ENCODE measurements at regions not wholly inside any gene's neighbourhood (a gene's known extent, or its start where the extent isn't known, plus 50 kb on each side); places are given as distances from the start of the nearest gene placed in this dataset.

DNA sequence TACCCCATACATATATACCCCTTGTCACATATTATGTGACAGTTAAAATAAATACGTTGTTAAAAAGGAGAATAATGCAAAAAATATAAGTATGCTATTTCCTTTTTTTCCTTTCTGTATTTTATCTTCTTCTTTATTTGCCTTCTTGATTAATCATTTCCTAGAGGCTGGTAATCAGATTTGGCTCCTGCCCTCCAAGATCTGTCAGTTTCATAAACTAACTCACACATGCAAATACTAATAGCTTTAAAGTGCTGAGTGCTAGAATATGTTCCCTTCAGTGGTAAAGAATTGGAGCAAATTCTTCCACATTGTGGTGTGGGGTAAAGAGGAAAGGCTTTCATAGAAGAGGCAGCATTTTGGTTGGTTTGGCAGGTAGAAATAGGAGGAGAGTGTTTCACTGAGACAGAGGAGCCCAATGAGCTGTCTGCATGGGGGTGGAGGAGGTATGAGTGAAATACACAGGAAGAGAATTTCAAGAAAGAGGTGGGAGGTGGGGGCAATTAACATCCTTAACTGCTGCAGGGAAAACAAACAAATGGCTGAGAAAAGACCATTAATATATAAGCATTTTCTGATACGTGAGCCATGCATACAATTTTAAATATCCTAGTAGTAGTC is 523.9 kb downstream of the BMP2 start:
- TF ChIP-seq, protein P1, sequence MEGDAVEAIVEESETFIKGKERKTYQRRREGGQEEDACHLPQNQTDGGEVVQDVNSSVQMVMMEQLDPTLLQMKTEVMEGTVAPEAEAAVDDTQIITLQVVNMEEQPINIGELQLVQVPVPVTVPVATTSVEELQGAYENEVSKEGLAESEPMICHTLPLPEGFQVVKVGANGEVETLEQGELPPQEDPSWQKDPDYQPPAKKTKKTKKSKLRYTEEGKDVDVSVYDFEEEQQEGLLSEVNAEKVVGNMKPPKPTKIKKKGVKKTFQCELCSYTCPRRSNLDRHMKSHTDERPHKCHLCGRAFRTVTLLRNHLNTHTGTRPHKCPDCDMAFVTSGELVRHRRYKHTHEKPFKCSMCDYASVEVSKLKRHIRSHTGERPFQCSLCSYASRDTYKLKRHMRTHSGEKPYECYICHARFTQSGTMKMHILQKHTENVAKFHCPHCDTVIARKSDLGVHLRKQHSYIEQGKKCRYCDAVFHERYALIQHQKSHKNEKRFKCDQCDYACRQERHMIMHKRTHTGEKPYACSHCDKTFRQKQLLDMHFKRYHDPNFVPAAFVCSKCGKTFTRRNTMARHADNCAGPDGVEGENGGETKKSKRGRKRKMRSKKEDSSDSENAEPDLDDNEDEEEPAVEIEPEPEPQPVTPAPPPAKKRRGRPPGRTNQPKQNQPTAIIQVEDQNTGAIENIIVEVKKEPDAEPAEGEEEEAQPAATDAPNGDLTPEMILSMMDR (tag by site-specific recombination; IDR thresholded peaks at IDR 0.05): no peak
- TF ChIP-seq, protein P2, sequence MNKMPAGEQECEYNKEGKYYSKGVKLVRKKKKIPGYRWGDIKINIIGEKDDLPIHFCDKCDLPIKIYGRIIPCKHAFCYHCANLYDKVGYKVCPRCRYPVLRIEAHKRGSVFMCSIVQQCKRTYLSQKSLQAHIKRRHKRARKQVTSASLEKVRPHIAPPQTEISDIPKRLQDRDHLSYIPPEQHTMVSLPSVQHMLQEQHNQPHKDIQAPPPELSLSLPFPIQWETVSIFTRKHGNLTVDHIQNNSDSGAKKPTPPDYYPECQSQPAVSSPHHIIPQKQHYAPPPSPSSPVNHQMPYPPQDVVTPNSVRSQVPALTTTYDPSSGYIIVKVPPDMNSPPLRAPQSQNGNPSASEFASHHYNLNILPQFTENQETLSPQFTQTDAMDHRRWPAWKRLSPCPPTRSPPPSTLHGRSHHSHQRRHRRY (tag by site-specific recombination; IDR thresholded peaks at IDR 0.05): no peak
- TF ChIP-seq, protein P3, sequence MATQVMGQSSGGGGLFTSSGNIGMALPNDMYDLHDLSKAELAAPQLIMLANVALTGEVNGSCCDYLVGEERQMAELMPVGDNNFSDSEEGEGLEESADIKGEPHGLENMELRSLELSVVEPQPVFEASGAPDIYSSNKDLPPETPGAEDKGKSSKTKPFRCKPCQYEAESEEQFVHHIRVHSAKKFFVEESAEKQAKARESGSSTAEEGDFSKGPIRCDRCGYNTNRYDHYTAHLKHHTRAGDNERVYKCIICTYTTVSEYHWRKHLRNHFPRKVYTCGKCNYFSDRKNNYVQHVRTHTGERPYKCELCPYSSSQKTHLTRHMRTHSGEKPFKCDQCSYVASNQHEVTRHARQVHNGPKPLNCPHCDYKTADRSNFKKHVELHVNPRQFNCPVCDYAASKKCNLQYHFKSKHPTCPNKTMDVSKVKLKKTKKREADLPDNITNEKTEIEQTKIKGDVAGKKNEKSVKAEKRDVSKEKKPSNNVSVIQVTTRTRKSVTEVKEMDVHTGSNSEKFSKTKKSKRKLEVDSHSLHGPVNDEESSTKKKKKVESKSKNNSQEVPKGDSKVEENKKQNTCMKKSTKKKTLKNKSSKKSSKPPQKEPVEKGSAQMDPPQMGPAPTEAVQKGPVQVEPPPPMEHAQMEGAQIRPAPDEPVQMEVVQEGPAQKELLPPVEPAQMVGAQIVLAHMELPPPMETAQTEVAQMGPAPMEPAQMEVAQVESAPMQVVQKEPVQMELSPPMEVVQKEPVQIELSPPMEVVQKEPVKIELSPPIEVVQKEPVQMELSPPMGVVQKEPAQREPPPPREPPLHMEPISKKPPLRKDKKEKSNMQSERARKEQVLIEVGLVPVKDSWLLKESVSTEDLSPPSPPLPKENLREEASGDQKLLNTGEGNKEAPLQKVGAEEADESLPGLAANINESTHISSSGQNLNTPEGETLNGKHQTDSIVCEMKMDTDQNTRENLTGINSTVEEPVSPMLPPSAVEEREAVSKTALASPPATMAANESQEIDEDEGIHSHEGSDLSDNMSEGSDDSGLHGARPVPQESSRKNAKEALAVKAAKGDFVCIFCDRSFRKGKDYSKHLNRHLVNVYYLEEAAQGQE (tag by site-specific recombination; IDR thresholded peaks at IDR 0.05): no peak
- TF ChIP-seq ZNF10 (tag by site-specific recombination; IDR thresholded peaks at IDR 0.05): no peak
- TF ChIP-seq, protein P4, sequence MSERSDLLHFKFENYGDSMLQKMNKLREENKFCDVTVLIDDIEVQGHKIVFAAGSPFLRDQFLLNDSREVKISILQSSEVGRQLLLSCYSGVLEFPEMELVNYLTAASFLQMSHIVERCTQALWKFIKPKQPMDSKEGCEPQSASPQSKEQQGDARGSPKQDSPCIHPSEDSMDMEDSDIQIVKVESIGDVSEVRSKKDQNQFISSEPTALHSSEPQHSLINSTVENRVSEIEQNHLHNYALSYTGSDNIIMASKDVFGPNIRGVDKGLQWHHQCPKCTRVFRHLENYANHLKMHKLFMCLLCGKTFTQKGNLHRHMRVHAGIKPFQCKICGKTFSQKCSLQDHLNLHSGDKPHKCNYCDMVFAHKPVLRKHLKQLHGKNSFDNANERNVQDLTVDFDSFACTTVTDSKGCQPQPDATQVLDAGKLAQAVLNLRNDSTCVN (tag by site-specific recombination; optimal IDR thresholded peaks at IDR 0.05): no peak
- TF ChIP-seq ZNF423 (tag by site-specific recombination; IDR thresholded peaks at IDR 0.05): no peak
- no peak for TF ChIP-seq OVOL3 (tag by site-specific recombination; IDR thresholded peaks at IDR 0.05)
- TF ChIP-seq ZNF350 (tag by site-specific recombination; IDR thresholded peaks at IDR 0.05): no peak
- TF ChIP-seq ZNF174 (tag by site-specific recombination; IDR thresholded peaks at IDR 0.05): no peak
